ENCODE measurements at regions not wholly inside any gene's neighbourhood (a gene's known extent, or its start where the extent isn't known, plus 50 kb on each side); places are given as distances from the start of the nearest gene placed in this dataset.

GRCh38 chr4:3651267-3651845 is 114.8 kb upstream of the ADRA2C start:
- no peak overlapping the region for H3K27ac ChIP-seq
- DNase-seq (no peak), ATAC-seq (no peak)
- no peaks in the 10 kb centered on the region for H3K4me1 ChIP-seq
- peaks cover 44% of the 10 kb centered on the region for H3K27me3 ChIP-seq (ENCODE audit: low read depth)
- intact Hi-C loops (cut with DNase I) = no loop called here
- H3K9me3 ChIP-seq = no peaks in the 10 kb centered on the region
- H3K4me3 ChIP-seq = no peak overlapping the region
- H3K36me3 ChIP-seq = no peaks in the 10 kb centered on the region
- TF ChIP-seq CTCF (IDR thresholded peaks at IDR 0.05) = no peak

GRCh38 chr4:3649491-3649890 is 116.7 kb upstream of the ADRA2C start:
- Histone ChIP-seq H3K27me3 (ENCODE audit: low read depth) (peaks cover 36% of the 10 kb centered on the region), H3K27ac (no peak overlapping the region), H3K4me3 (no peak overlapping the region), H3K36me3 (no peaks in the 10 kb centered on the region), H3K9me3 (no peaks in the 10 kb centered on the region), H3K4me1 (no peaks in the 10 kb centered on the region)
- no peak for DNase-seq
- no peak for TF ChIP-seq CTCF (IDR thresholded peaks at IDR 0.05)
- no peak for ATAC-seq
- intact Hi-C loops (cut with DNase I) = no loop called here

GRCh38 chr4:3648731-3649130 is 116.5 kb upstream of the LRPAP1 start:
- Histone ChIP-seq H3K36me3 (no peaks in the 10 kb centered on the region), H3K27me3 (ENCODE audit: low read depth) (peaks cover 34% of the 10 kb centered on the region), H3K4me1 (no peaks in the 10 kb centered on the region), H3K4me3 (no peak overlapping the region), H3K9me3 (no peaks in the 10 kb centered on the region), H3K27ac (no peak overlapping the region)
- no peak for DNase-seq
- no peak for ATAC-seq
- intact Hi-C loops (cut with DNase I) = no loop called here
- TF ChIP-seq CTCF (IDR thresholded peaks at IDR 0.05) = no peak

GRCh38 chr4:3648195-3648594 is 116.0 kb upstream of the LRPAP1 start:
- Histone ChIP-seq H3K4me1 (no peaks in the 10 kb centered on the region), H3K27ac (no peak overlapping the region), H3K27me3 (ENCODE audit: low read depth) (peaks cover 30% of the 10 kb centered on the region), H3K9me3 (no peaks in the 10 kb centered on the region), H3K36me3 (no peaks in the 10 kb centered on the region), H3K4me3 (no peak overlapping the region)
- DNase-seq (no peak), ATAC-seq (no peak)
- intact Hi-C loops (cut with DNase I) = no loop called here
- no peak for TF ChIP-seq CTCF (IDR thresholded peaks at IDR 0.05)

- peaks cover 27% of the 10 kb centered on the region for H3K27me3 ChIP-seq (ENCODE audit: low read depth)
- no peak for DNase-seq
- H3K4me3 ChIP-seq = no peak overlapping the region
- H3K4me1 ChIP-seq = no peaks in the 10 kb centered on the region
- H3K9me3 ChIP-seq = no peaks in the 10 kb centered on the region
- ATAC-seq = no peak
- H3K36me3 ChIP-seq = no peaks in the 10 kb centered on the region
- intact Hi-C loops (cut with DNase I) = no loop called here
- no peak overlapping the region for H3K27ac ChIP-seq
- TF ChIP-seq CTCF (IDR thresholded peaks at IDR 0.05) = no peak
Observed at GRCh38 chr4:3647421-3647820, 115.2 kb upstream of the LRPAP1 start.

Measured in lower lobe of right lung (tissue), 2 donors.